Anterior cingulate cortex (tissue), 58 donors: ENCODE measurements at regions not wholly inside any gene's neighbourhood (a gene's known extent, or its start where the extent isn't known, plus 50 kb on each side); places are given as distances from the start of the nearest gene placed in this dataset.
"Not testable (repeated sequence)": the region's sequence is repeated elsewhere in the genome, so short reads cannot be mapped to it uniquely, and the experiment has no call there.

ENCODE experiments used
- DNase-seq, 58 donors: peaks; one replicate each; lab custom pipeline; 2025; lab: John Stamatoyannopoulos, UW

DNA sequence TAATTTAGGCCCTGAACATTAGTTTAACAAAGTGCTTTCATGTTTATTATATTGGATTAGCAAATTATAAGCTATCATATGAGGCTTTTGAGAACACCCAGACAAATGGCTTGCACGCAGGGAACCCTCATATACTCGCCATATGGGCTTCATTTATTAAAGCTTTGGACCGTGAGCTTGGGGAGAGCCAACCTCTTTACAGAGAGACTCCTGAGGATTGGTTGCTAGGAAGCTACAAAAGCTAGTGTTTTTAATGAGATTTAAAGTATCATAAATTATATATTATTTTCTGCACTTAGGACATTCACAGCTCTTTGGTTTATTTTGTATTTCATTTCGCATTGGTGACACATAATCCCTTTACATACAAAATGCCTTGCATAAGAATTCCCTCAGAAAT, 193.8 kb upstream of the TOX3 start:
- no peak for DNase-seq

DNA sequence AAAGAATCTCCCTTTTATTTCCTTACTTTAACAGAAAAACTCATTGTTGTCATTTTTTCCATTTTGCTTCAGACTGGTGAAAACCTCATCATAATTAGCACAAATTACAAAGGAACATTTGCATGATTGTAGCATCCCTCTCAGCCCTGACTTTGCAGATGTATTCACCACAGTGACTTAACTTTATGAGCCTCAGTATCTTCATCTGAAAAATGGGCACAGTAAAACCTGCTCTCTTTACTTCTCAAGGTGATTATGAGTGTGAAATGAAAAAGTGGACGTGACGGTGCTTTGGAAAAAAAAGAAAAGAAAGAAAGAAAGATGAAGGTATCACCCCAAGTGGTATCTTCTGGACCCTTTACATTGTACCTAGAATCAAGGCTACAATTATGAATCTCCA, 193.4 kb upstream of the TOX3 start:
- DNase-seq = no peak

DNA sequence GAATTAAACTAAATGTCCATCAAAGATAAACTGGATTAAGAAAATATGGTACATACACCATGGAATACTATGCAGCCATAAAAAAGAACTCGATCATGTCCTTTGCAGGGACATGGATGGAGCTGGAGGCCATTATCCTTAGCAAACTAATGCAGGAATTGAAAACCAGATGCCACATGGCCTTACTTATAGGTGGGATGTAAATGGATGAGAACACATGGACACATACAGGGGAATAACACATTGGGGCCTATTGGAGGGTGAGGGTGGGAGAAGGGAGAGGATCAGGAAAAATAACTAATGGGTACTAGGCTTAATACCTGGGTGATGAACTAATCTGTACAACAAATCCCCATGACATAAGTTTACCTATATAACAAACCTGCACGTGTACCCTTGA, 192.0 kb upstream of the TOX3 start:
- not testable (repeated sequence) for DNase-seq

DNA sequence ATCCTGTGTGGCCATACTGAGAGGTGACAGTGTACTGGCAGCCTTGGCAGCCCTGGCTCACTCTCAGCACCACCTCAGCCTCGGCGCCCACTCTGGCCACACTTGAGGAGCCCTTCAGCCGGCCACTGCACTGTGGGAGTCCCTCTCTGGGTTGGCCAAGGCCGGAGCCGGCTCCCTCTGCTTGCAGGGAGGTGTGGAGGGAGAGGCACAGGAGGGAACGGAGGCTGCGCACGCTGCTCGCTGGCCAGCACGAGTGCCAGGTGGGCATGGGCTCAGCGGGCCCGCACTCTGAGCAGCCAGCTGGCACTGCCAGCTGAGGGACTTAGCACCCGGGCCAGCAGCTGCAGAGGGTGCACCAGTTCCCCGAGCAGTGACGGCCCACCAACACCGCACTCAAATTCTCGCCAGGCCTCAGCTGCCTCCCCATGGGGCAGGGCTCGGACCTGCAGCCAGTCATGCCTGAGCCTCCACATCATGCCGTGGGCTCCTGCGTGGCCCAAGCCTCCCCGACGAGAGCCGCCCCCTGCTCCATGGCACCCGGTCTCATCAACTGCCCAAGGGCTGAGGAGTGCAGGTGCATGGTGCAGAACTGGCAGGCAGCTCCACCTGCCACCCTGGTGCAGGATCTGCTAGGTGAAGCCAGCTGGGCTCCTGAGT, 184.4 kb upstream of the TOX3 start:
- no peak for DNase-seq

DNA sequence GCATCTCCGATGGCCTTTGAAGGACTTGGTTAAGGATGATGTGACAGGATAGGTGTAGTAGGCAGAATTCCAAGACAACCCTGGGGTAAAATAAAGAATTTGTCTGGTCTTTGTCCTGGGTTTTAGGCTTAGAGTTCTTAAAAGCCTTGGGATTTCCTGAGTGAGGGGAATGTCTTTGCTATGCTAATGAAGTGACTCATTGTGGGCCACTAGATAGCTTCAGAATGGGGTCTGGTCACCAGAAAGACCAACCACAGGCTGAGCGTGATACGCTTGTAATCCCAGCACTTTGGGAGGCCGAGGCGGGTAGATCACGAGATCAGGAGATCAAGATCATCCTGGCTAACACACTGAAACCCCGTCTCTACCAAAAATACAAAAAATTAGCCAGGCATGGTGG, 182.8 kb upstream of the TOX3 start:
- no peak for DNase-seq

DNA sequence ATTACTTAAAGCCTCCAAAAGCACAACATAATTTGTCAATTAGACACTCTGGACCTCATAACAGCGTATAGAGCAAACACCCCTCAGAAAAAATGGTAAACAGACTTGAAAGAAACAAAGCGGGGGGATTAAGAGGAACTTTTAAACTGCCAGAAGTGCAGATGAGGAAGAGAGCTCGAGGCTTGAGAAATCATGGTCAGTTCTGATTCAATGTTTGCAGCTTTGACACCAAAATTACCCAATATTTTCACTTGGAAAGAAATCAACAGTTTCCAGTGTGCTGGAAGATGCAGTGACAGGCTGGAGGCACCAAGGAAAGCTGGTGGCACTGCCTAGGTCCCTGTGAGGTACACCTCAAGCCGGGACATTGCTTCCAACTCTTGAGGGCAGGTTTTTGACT, 180.9 kb upstream of the TOX3 start:
- DNase-seq = no peak

DNA sequence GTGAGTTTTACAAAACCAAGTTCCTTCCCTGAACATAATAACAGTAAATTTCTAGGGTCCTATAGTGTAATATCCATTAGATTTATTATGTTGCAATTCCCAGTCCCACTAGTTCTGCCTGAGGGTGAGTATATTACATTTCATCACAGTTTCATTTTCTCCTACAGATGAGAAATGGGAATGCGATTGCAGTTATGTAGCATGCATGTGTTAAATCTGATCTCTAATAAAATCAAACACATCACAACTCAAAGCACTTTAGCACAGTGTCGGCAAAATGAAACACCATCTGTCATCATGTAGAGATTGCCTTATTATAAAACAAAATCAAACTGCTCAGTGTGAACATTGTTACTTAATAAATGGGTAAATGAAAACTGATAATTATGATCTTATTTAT, 180.5 kb upstream of the TOX3 start:
- DNase-seq = no peak

DNA sequence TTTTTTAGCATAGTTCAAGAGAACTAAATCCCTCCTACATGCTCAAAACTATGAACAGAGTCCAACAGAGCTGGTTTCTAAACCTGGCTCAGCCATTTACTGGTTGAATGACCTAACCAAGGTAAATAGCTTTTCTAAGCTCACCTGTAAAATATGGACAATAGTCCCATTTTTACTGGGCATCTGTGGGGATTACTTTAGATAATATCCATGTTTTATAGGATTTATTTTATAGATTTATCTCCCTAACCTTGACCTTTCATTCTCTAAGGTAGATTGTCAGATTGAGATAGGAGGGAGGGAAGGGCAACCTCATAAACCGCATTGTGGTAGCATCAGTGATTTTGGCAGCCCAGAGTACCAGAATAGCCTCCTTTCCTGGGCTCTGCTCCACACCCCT, 178.5 kb upstream of the TOX3 start:
- DNase-seq = no peak

DNA sequence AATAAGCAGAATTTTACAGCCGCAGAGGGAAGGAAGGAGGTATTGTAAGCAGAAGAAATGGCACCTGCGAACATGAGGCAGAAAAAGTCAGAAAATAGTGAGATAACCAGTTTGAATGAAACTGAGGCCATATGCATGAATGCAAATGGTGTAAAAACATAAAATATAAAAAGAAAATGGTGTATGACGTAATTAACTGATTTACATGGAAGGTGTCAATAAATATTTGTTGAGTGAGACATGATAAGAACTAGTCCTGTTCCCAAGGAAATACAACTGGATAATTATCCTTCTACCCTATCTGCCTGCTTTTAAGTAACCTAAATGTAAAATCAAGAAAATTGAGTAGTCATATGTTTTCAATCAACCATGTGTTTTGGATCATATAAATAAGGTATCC, 178.1 kb upstream of the TOX3 start:
- DNase-seq = no peak

DNA sequence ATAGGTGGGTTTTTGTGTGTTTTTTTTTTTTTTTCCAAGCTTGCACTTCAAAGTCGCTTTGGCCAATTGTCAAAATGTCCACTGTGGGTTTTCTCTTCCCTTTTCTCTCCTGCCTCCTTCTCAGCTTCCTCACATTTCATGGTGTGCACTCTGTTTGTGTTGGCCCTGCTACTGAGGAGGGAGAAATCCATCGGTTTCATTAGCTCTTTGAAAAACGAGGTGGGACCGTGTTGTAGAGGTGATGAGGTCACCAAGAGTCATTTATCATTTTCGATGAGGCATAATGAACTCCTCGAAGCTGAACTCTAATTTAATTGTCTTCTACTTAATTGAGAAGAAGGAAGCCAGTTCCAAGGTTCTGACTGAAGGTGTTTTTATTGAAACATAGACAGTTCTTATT, 174.4 kb upstream of the TOX3 start:
- no peak for DNase-seq

DNA sequence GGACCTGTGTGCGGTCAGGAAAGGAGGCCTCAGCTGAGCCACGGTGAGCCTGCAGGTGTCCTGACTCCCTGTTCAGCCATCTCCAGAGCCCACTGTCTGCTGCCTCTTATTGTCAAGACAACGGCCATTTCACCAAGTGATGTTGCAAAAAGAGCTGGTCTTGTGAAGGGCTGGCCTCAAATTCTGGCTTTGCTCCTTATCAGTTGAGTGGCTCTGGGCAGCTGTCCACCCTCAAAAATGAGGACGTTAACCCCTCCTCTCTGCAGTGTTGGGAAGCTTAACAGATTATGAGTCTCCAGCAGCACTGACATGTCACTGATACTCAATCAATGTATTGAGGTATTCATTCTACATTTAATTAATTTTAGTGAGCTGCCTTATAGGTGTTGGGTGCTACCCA, 171.1 kb upstream of the TOX3 start:
- no peak for DNase-seq

DNA sequence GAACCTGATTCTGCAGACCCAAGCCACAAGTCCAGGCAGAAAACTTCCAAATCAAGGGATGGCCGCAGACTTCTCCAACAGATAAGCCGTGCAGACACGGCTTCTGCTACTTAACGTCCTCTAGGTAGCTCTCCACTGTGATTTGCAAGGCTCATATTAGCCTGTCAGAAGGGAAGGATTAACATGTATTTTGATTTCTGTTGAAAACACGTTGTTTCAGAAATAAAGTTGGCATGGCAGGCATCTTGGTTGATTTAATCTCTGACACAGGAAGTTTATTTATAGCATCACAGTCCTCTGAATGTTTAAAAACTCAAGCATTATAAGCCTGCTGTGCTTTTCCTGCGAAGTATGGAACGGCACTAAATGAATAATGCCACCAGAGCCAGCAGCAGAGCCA, 166.8 kb upstream of the TOX3 start:
- DNase-seq = no peak

DNA sequence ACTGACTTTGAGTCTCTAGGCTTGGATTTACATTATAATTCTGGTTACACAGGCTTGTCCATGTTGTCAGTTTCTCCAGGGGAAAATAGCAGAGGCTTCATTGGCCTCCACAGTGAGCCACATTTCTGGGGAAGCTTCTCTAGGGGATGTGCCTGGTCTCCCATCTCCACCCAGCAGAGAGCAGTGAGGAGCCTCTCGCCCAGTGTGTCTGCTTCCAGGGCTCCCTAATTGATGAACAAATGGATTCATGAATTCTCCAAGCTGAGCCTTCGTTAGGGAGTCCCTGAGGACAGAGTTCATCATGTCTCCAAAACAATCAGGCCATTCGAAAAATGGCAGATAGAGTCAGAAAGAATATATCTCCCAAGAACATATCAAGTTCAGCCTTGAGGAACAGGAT, 162.4 kb upstream of the TOX3 start:
- DNase-seq = no peak

DNA sequence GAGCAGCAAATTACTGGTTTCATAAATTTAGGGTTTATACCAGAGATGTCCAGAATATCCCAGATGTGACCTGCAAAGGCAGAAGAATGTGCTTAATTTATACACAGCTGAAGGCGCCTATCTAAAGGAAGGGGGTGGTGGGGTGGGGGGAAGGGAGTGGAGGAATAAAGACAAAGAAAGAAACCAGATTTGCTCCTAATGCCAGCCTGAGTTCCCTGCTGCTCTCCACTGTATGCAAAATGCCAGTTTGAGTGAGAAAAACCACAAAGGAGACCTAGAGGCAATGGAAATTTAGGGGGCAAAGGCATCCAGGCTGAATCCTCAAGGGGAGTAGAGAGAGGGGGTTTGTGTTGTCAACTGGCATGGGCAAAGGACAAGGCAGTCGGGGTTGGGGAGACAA, 161.5 kb upstream of the TOX3 start:
- no peak for DNase-seq

DNA sequence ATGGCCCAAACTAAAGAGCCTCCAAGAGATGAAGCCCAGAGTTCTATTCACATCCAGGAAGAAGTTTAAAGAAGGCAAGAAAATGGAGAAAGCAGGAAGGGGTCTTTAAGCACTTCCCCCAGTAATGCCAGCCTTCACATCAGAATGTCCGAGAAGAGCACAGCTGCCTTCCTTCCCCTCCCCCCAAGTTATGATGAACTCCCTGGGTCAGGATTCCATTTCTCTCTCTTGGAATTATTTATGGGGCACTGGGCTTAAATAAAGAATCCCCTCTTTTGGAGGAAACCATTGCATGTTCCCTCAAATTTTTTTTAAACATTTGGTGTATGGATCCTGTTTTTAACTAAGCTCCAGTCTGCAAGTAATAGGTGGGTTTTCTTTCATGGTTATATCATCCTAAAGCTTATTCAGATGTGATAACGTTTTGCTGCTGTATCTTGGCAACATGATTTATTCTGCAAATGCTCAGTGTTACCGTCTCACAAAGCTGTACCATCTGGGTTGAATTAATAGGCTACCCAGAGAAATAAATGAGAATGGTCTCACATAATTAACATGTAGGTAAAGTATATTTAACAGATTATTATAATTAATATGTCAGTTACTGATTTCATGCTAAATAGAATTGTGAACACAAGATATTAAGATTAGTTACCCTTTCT, 160.9 kb upstream of the TOX3 start:
- DNase-seq = no peak

DNA sequence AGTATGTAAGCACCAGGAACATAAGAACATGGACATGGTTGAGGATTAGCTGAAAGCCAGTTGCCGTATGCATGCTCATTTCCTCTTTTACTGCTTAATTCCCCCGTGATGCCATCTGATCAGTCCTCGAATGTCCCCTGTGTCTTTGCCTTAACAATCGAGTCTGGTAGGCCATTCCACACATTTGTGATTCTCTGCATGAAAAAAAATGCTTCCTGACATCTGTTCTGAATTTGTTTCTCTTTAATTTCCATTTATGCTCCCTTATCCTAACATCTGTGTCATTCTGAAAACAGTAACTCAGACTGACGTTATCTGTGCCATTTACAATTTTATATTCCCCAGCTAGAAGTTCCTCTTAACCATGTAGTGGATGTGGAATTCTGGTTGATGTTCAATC, 158.2 kb upstream of the TOX3 start:
- no peak for DNase-seq

DNA sequence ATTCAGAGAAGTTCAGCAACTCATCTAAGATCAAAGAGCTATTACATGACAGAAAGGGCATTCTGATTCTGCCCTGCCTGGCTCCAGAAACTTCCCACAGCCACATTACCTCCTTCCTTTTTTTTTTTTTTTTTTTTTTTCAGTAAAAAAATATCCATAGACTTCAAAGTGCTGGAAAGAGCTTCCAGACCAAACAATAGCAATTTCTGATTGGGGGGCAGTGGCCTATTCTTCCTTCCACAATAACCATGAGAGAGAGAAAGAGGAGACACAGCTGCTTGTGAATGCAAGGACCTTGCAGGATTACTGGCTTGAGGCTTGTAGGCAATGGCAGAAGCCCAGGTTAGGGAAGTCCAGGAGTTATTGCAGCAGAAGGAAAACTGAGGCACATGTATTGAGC, 151.0 kb upstream of the TOX3 start:
- DNase-seq = no peak

DNA sequence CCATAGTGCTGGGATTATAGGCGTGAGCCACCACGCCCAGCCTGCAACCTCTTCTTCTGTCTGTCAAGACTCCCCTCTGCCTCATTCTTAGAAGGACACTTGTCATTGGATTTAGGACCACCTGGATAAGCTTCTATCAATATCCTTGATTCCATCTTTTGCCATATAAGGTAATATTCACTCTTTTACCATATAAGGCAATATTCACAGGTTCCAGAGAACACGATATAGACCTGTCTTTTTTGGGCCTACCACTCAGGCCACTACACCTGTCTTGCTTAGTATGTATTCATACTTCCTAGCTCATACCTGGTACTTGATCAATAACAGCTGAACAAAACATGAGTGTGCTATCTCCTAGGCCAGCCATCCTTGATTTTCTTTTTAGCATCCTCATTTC, 149.2 kb upstream of the TOX3 start:
- DNase-seq = no peak

DNA sequence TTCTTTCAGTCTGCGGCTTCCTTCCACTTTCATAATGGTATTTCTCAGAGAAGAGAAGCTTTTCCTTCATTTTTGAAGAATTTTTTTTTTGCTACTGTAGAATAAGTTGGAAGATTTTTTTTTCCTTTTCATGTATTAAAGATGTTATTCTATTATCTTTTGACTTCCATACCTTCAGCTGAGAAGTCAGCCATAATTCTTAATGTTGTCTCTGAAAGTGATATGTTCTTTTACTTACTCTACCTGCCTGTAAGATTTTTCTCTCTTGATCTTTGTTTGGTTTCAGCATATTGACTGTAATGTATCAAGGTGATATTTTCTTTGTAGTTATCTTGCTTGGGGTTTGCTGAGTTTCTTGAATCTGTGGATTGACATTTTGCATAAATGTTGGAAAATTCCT, 143.5 kb upstream of the TOX3 start:
- DNase-seq = no peak

DNA sequence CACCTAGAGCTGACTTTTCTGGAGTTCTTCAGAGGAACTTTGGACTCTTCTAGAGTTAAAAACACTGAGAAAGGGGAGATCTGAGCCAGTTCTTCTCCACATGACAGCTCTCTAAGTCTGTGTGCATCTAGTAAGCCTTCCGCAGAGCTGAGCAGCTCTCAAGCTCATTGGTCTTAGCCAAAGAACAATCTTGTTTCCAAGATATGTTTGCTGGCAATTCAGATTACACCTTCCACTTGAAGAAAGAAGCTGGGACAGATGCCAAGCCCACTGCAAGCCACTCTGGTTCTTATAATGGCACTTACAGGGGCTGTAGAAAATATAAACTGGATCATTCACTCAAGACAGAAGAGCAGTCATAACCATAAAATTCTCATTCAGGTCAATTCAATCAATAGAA, 134.1 kb upstream of the TOX3 start:
- no peak for DNase-seq

DNA sequence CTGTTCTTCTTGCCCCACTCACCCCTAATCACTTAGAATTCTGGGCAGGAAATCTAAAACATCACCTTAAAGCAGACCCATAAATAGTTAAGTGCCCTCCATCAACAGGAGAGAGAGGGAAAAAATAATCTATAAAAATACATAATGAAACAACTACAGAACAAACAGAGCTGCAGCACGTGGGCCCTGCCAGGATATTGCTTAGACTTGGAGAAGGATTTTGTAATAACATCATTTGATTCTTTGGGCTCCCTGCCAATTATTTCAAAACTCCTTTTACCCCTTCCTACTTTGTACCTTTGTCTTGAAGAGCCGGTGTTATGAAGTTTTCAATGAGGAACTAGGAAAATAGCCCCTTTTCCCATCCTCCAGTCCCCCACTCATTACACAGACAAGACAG, 130.6 kb upstream of the TOX3 start:
- DNase-seq = no peak

DNA sequence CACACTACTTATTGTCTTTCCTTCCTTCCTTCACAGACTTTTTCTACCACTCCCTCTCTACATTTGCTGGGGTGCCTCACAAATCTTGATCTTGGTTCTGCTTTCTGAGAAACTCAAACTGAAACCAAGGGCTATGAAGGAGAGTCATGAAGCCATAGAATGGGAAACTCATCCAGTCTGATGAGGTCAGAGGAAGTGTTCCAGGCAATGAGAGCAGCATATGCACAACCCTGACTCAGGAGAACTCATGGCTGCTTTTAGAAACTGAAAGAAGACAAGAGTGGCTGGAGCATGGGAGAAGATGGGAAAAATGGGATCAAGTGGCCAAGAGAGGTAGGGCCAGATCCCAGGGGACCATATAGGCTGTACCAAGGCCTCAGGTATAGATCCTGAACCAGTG, 130.0 kb upstream of the TOX3 start:
- no peak for DNase-seq

DNA sequence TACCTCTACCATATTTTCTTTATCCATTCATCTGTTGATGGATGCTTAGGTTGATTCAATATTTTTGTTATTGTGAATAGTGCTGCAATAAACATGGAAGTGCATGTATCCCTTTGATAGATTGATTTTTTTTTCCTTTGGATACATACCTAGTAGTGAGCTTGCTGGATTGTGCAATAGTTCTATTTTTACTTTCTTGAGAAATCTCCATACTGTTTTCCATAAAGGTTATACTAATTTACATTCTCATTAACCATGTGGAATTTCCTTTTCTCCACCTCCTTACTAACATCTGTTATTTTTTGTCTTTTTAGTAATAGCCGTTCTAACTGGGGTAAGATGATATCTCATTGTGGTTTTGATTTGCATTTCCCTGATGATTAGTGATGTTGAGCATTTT, 124.6 kb upstream of the TOX3 start:
- DNase-seq = no peak
